GM18858 (cell line): ENCODE measurements at regions not wholly inside any gene's neighbourhood (a gene's known extent, or its start where the extent isn't known, plus 50 kb on each side); places are given as distances from the start of the nearest gene placed in this dataset.

Experiments
- ATAC-seq: cut with Tn5 transposase; IDR thresholded peaks from one replicate; pipeline ENCODE4 v1.9.1; 2021; ENCODE audit not compliant: unreplicated experiment

DNA sequence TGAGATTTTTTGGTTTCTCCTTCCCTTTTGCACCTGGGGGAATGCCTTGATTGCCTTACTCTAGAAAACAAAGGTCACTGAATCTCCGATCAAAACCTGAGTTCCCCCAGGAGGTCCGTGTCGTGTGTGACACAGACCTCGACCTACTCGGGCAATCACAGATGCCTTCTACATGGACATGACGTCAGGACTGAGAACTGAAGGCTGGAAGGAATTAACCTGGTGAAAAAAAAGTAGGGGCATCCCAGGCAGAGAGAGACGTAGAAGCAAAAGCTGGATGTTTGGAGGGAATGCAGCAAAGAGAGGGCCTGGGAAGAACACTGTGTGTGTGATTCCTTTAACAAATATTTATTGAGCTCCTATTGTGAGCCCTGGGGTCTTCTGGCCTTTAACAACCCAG is 178.0 kb downstream of the PRDM2 start:
- ATAC-seq, result no peak

DNA sequence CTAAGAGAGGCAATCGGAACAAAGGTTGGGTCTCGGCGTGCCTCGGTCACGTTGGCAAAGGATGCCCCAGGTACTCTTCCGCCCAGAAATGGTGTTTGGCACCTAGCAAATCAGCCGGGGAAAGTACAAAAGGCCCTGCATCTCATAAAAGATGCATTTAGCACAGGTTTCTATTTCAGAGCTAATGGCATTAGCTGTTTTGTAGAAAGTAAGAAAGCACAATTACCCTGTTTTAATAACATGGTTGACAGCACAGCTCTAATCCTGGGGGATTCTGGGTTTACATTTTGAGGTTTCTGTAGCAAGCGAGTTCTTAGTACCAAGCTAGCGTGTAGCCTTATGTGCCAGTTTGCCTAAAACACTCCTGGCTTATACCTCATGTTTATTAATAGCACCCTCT is 178.5 kb downstream of the PRDM2 start:
- ATAC-seq, result no peak

DNA sequence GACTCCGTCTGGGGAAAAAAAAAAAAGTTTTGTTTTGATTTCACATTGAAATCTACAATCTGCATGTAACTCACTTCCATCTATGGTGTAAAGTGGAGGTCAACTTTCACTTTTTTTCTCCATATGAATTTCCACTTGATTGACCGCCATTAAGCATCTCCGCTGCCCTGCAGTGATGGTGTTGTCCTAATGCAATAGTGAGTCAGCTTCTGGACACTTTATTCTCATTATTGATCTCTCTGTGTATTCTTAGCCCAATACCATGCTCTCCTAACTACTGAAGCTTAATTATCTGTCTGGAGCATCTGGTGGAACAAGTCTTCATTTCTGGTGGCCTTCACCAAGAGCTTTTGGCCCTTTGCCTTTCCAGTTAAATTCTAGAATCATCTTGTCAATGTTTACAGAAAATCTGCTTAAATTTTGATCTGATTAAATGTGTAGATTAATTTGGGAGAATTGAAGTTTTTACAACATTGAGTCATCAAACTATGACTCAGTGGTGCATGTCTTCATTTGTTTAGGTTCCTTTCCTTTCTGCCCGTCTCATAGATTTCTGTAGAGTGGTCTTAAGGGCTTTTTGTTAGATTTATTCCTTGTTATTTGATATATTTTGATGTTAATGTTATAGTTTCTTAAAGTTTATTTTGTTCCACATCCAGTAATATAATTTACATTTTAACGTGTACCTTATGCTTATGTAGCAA is 181.5 kb downstream of the PRDM2 start:
- no peak for ATAC-seq

DNA sequence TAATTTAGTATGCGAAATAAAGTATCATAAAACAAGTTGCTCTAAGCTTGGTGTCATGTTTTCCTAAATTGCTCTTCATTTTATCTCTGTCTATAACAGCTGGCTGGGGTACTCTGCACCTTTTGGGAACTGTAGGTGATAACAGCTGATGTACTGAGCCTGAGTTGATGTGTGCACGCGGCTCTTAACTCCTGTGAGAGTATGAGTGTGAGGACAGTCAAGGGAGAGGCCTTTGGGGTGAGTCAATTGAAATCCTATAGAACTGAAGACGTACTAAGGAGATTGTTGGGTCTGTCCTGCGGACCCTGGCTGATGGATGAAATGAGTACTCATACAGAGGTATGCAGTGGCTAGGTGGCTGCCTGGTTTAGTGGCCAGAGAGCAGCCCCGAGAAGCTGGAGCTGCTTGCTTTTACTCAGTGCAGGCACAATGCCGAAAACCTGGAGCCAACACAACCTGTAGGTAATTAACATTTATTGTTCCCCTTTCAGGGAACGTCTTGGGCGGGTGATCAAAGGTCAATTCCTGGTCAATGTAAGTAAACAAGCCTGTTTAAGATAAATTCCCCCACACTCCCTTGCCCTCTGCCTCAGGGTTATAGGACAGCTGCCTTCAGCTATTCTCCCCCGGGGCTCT is 188.5 kb downstream of the PRDM2 start:
- no peak for ATAC-seq

DNA sequence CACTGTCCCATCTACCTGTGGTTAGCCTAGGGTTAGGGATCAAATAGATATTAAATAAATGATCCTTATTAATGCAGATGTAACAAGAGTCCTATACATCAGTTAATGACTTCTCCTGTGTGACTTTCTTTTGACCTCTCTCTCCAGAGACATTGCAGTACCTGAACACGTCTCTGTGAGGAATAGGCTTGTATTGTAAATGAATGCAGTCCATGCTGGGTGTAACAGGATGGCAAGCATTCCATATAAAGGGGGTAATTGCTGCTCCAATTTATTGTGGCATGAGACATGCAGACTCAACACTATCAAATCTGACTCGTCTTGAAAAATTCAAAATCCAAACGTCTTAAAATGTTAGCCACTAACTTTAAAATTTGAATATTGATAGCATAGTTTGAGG is 189.5 kb downstream of the PRDM2 start:
- ATAC-seq, result no peak

DNA sequence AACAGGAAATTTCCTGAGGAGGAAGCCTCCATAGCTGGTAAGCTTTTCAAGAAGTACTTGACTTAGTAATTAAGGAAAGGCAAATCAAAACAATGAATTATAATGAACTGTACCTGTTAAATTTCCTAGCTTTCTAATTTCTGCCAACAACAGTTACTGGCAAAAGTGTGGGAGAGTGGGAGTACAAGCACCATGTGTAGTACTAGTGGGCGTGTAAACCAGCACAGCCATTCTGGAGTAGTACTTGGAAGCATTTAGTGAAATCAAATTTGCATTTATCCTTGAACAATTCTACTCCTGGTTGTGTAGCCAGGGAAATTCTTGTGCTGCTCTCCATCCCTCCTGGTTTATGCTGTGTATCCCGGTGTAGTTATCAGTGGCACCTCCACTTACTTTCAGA is 190.8 kb downstream of the PRDM2 start:
- no peak for ATAC-seq

DNA sequence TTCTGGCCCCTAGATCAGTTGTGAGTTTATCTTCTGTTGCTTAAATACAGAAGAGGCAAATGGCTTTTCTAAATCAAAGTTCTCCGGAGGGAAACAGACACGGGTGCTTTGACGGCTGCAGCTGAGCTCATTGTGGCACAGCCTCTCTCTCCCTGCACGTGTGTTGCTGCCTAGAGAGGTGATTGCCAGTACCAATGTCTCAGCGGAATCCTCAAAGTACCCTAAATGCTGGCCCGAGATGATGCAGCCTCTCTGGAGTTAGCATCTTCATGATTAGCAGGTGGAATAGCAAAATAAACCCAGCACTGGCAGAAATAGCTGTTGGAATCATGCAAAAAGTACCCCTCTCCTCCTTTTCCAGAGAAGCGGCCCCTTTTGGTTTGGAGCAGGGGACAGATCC is 192.2 kb downstream of the PRDM2 start:
- ATAC-seq, result no peak

DNA sequence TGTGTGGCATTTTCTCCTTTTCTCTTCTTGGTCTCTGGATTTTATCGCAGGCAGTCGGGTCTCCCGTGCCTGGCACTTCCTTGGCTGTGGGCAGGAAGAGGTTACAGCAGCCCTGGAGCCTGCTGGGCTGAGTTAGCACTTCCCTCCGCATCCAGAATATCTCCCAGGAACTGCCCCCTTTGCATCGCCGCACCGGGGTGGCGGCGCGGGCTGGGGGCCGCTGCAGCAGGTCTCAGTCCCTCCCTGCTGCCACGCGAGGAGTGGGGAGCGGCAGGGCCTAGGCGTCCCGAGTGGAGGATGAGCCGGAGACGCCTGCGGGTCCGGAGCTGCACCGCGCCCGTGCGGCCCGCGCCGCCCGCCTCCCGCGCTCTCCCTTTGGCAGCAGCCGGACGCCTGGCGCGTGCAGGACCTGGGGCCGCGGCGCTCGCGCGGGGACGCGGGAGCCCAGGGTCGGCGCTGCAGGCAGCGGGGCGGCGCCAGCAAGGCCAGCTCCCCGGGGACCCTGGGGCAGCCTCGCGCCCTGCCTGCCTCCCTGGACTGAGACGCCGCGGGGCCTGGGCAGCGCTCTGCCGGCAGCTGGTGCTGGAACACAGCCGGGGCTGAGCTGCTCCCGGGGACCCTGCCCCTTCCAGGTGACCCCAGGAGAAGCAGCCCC is 192.8 kb downstream of the PRDM2 start:
- no peak for ATAC-seq

DNA sequence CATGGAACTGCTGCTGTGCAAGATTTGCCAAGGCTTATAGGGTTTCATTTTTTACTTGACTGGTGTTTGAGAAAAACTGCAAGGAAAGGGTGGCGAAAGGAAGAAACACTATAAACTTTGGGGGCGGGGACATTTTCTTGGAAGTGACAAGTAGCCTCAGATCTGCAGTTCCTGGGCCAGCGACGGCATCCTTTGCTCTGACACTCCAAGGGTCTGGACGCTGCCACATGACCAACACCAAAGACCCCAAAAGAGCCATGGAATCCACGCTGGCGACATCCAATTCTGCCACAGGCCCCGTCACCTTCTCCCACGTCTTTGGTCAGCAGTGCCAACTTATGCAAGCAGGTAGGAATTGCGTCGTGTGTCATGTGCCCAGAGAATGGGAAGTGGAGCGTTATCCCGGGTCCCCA is 193.4 kb downstream of the PRDM2 start:
- ATAC-seq, result no peak

DNA sequence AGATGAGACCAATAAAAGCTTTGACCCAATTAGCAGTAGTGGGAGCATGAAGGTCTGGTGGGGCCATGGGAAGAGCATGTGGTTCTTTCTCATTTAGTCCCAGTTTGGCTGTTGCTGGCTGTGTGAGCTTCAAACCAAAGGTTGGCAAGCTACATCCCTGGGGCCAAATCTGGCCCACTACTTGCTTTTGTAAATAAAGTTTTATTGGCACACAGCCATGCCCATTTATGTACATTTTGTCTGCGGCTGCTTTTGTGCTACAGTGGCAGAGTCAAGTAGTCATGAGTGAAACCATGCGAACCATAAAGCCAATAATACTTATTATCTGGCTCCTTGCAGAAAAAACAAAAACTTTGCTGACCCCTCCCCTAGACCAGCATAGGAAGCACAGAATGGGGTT is 196.9 kb downstream of the PRDM2 start:
- ATAC-seq, result no peak

DNA sequence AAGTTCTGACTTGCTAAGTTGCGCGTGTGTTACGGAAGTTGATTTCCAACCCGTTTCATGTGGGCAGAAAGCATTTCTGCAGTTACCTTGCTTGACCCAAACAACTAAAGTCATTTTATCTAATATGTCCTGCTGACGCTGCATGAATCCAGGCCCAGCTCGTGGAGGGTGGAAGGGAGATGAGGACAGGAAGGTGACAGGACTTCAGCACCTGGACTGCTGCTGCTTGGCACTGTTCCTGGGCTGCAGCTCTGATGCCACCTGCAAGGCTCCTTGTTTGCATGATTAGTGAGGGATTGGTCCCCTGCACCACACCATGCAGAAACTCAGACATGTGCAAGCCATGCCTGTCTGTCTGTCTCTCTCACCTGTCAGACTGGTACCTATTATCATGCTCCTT is 198.4 kb downstream of the PRDM2 start:
- ATAC-seq, result no peak

DNA sequence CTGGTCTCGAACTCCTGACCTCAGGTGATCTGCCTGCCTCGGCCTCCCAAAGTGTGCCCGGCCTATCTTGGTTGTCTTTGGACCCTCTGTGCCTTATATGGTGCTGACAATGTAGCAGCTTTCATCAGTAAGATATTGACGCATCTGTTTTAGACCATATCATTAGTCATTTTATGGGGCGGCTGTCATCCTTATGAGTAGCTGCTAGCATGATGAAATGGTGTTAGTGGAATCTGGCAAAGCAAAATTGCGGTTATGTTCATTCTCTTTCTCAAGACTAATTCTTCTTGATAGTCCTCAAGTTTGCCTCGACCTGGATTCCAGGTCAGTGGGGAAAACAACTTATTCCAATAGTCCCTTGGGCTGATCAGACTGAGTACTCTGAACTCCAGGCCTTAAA is 199.9 kb downstream of the PRDM2 start:
- ATAC-seq, result no peak

DNA sequence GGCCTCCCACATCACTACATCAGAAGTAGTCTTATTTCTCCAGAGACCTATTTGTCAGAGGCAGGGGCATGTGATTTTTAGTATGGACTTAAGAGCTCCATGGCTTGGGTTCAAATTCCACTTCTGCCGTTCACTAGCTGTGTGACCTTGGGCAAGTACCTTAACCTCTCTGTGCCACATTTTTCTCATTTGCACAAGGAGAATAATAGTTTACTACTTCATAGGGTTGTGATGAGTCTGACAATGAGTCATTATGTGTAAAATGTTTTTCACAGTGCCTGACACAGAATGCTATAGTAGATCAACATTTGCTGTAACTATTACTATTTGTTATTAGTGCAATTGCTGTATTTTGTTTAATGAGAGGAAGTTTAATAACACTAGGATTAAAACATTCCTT is 200.6 kb downstream of the PRDM2 start:
- no peak for ATAC-seq

DNA sequence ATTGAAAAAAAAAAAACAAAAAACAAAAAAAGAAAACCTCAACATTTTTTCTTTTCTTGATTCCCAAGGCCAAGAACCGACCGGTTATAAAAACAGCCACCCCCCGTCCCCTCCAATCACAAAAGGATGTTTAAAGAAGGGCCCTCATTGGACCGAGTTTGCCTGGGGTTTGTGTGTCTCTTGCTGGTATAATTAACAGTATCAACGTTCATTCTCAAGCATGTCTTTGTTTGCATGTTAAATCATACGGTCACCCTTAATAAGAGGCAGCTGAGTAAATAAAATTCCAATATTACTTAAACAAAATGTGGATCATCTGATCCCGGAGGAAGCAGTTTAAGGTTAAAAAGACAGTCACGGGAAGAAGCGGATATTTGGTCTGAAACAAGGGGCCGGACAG is 201.1 kb downstream of the PRDM2 start:
- ATAC-seq, result no peak

DNA sequence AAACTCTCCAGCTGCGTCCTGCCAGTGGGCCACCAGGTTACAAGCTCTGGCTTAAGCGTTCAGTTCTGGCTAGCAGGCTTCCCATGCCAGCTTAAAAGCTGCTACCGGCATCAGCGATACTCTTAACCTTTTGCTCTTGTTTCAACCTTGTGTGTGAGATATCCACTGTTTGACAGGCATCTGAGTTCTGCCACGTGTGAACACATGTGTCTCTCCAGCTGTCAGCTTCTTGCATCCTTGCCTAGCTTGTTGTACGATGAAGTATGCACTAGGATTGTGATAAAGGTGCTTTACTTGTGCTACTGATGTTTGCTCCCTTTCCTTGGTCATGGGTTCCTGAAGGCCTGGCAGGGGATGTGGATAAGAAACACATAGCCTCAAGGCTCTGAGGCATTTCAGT is 201.6 kb downstream of the PRDM2 start:
- ATAC-seq, result no peak

DNA sequence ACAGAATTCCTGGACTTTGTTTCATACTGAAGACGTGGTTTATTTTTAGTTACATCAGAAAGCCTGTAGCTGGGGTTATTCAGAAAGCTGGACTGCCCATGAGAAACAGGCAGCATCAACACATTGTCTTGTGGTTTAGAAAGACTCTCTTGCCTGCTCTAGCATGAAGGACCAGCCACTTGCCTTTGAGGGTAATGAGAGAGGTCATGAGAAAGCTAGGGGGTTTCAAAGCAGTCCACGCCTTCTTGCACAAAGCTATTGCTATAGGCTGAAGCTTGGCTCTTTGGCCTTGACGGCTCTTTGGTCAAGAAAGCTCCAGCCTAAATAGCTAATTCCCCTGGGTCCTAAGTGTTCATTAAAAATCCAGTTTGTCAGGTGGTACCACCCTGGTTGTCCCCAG is 208.1 kb downstream of the PRDM2 start:
- ATAC-seq, result no peak

DNA sequence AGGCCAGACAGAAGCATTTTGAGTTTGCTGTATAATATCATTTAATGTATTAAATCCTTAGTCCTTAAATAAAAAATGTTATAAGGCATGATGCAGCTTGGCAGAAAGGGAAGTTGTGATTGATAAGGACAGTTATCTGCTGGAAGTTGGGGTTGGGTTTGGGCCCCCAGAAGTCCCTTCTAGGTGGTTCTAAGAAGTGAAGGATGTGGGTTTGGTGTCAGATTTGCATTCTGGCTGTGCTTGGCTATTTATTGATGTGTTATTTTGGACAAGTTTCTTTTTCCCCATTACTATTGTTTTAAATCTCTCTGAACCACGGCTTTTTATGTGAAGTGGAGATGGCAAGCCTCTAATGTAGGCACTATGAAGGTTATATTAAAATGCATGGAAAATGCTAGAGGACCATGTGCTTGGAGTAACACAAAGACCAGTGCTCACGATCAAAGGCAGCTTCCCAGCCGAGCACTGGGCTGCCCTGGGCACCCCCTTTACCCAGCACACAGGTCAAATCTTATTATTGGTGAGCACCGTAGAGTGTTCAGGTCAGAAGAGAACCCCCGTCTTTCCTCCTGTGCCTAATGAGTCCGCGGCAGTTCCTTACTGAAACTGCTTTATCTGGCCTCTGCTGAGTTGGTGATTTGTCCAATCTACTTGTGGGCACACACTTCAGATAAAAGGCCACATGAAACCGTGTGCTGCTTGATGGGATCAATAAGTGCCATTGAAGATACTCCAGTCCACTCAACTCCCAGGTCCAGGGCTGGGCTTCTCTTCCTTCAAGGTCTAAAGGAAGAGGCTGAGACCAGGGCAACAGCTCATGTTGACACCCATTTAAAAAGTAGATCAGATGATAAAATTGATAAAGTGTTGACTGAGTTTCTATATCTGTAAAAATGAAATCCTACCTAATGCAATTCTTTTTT is 212.0 kb downstream of the PRDM2 start:
- no peak for ATAC-seq

DNA sequence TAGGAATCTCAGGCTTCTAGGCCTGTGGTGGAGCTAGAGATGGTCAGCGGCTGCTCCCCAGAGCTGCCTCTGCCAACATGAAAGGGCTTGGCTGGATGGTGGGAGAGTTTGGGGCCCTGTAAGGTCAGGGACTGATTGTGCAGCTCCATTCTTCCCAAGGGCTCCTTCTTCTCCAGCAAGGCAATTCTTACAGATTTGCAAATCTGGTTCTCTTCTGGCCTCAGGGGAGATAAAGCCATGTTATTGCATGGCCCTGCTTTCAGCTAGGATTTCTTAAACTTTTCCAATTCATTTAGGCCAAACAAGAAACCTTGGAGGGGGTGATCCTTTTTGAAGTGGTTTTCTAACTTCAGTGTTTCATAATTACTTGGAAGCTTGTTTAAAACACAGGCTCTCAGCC is 213.4 kb downstream of the PRDM2 start:
- no peak for ATAC-seq

DNA sequence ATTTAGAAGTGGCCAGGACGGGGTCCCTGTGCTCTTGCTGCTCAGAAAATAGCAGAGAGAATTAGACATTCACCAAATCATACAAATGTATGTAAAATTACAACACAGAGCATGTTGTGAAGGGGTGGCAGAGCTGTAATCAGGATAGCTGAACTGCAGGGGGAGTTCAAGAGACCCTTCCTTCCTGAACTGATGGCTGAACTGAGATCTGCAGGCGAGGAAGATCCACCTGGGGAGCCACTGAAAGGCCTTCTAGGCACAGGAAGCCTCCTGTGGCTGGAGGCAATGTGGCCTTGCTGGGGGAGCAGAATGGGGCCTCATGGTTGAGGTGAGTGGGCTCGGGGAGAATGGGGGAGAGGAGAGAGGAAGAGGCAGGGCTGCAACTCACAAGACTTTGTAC is 216.5 kb downstream of the PRDM2 start:
- ATAC-seq, result no peak

DNA sequence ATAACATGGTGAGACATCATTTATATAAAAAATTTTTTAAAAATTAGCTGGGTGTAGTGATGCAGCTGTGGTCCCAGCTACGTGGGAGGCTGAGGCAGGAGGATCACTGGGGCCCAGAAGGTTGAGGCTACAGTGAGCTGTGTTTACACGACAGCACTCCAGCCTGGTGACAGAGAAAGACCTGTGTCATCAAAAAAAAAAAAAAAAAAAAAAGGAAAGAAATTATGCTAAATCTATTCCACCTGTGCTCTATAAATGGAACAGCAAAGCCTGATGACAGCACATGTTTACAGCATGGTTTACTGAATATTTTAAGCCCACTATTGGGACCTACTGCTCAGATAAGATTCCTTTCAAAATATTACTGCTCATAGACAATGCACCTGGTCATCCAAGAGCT is 217.6 kb downstream of the PRDM2 start:
- ATAC-seq, result no peak

DNA sequence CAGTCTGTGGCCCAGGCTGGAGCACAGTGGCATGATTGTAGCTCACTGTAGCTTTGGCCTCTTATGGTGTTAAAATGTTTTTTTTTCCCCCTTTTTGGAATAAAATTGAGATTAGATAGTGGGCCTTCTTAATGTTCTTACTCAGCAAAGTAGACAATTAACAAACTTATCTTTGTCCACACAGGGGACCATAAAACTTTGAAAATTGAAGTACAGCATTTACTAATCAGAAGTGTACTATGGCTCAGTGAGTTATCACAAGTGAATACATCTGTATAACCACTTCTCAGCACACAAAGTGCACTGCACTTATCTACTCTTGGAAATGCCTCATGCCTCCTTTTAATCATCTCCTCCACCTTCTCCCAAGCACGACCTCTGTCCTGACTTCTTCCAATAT is 218.9 kb downstream of the PRDM2 start:
- no peak for ATAC-seq

DNA sequence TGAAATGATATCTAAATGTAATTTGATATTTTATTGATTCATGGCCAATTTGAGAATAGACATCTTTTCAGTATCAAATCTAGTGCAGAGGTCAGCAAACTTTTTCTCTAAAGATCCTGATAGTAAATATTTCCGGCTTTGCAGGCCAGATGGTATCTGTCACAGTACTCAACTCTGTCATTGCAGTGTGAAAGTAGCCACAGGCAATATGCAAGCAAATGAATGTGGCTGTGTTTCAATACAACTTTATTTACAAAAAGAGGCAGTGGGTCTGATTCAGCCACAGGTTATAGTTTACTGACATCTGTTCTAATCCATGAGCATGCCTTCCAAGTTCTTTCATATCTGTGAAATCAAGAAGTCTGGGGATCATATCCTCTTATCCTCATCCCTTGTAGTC is 221.2 kb downstream of the PRDM2 start:
- ATAC-seq, result no peak
